Fibroblast of lung (primary cell): ENCODE measurements at regions not wholly inside any gene's neighbourhood (a gene's known extent, or its start where the extent isn't known, plus 50 kb on each side); places are given as distances from the start of the nearest gene placed in this dataset.
A peak's percentile ranks its signal among the peaks of the same experiment; 100 is the strongest.

ENCODE experiments used
- DNase-seq, 2 donors: peaks; one replicate each; pipeline versions ENCODE4 v3.0.0 to v3.0.0-alpha.2; 2010; ENCODE audit warnings: low read depth in 2 of 2
- H2AFZ ChIP-seq: 2 replicates; pipeline ENCODE4 v1.5.1; 2012; ENCODE audit warnings: low read length, control low read depth, inconsistent platforms
- H3K27ac ChIP-seq: 2 replicates; pipeline ENCODE4 v1.5.1; 2011; ENCODE audit warnings: low read length, control low read depth; ENCODE audit not compliant: insufficient read depth
- H3K27me3 ChIP-seq: 2 replicates; pipeline ENCODE4 v1.5.1; 2011; ENCODE audit warnings: mild to moderate bottlenecking, low read length; ENCODE audit not compliant: control insufficient read depth, insufficient read depth
- H3K36me3 ChIP-seq: 2 replicates; pipeline ENCODE4 v1.5.1; 2011; ENCODE audit warnings: low read length; ENCODE audit not compliant: control insufficient read depth, insufficient read depth
- H3K4me1 ChIP-seq: 2 replicates; pipeline ENCODE4 v1.5.1; 2011; ENCODE audit warnings: low read length; ENCODE audit not compliant: control insufficient read depth, insufficient read depth; ENCODE audit errors: extremely low read depth
- H3K4me2 ChIP-seq: 2 replicates; pipeline ENCODE4 v1.5.1; 2011; ENCODE audit warnings: low read length, control low read depth; ENCODE audit not compliant: insufficient read depth; ENCODE audit errors: extremely low read depth
- H3K4me3 ChIP-seq, 4 experiments: fragments of 200-600 bp in 1 of 4; sonication (generic) in 1 of 4; replicated peaks in 1 of 4; 2 replicates each; pipeline ENCODE4 v1.5.1; 2011 to 2016; ENCODE audit warnings: low read length in 4 of 4, low read depth in 3 of 4, mild to moderate bottlenecking in 3 of 4, control low read depth in 2 of 4, inconsistent platforms in 1 of 4, mixed read lengths in 1 of 4; ENCODE audit not compliant: insufficient read depth in 1 of 4; ENCODE audit errors: control extremely low read depth in 1 of 4
- H3K79me2 ChIP-seq: 2 replicates; pipeline ENCODE4 v1.5.1; 2012; ENCODE audit warnings: mild to moderate bottlenecking, low read length, inconsistent platforms; ENCODE audit not compliant: control insufficient read depth, insufficient read depth
- H3K9ac ChIP-seq: 2 replicates; pipeline ENCODE4 v1.5.1; 2011; ENCODE audit warnings: mild to moderate bottlenecking, low read length, control low read depth; ENCODE audit not compliant: insufficient read depth
- H3K9me3 ChIP-seq: 2 replicates; pipeline ENCODE4 v1.5.1; 2012; ENCODE audit warnings: low read depth, low read length; ENCODE audit not compliant: control insufficient read depth, insufficient read depth
- H4K20me1 ChIP-seq: 2 replicates; pipeline ENCODE4 v1.5.1; 2011; ENCODE audit warnings: low read length; ENCODE audit not compliant: control insufficient read depth, insufficient read depth; ENCODE audit errors: extremely low read depth
- EZH2 ChIP-seq: IDR thresholded peaks from 2 replicates; pipeline ENCODE4 v1.5.1; 2012; ENCODE audit warnings: low read length, control low read depth, mild to moderate bottlenecking; ENCODE audit errors: missing control alignments
- TF ChIP-seq, protein P1 (sequence below), 2 donors: IDR thresholded peaks in 1 of 2; conservative IDR thresholded peaks in 1 of 2; 1 replicate in 1 of 2; 2 replicates in 1 of 2; pipeline ENCODE4 v1.5.1; 2011 to 2012; ENCODE audit warnings: low read length in 2 of 2, control low read depth in 1 of 2, inconsistent platforms in 1 of 2, low read depth in 1 of 2, mild to moderate bottlenecking in 1 of 2

DNA sequence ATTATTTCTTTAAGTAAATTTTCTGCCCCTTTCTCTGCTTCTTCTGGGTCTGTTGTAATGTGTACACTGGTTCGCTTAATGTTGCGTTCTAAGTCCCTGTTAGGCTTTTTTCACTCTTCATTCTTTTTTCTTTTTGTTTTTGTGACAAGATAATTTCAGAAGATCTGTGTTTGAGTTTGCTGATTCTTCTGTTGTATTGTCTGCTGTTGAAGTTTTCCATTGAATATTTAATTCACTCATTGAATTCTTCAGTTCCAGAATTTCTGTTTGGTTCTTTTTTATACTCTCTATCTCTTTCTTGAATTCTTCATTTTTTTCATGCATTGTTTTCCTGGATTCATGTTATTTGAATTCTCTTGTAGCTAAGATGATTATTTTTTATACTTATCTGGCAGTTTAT is 66.3 kb upstream of the NUDT6 start:
- H3K4me3 ChIP-seq = no peak overlapping the region
- H3K9me3 ChIP-seq = no peaks in the 10 kb centered on the region
- no peak for TF ChIP-seq EZH2
- TF ChIP-seq, protein P1, sequence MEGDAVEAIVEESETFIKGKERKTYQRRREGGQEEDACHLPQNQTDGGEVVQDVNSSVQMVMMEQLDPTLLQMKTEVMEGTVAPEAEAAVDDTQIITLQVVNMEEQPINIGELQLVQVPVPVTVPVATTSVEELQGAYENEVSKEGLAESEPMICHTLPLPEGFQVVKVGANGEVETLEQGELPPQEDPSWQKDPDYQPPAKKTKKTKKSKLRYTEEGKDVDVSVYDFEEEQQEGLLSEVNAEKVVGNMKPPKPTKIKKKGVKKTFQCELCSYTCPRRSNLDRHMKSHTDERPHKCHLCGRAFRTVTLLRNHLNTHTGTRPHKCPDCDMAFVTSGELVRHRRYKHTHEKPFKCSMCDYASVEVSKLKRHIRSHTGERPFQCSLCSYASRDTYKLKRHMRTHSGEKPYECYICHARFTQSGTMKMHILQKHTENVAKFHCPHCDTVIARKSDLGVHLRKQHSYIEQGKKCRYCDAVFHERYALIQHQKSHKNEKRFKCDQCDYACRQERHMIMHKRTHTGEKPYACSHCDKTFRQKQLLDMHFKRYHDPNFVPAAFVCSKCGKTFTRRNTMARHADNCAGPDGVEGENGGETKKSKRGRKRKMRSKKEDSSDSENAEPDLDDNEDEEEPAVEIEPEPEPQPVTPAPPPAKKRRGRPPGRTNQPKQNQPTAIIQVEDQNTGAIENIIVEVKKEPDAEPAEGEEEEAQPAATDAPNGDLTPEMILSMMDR (conservative IDR thresholded peaks at IDR 0.05 in 1 of 2, IDR thresholded peaks at IDR 0.05 in 1 of 2; ENCODE audit: low read depth in 1 of 2, low read length in 2 of 2) = no peak
- no peaks in the 10 kb centered on the region for H3K4me1 ChIP-seq
- H3K27ac ChIP-seq = no peak overlapping the region
- no peaks in the 10 kb centered on the region for H3K27me3 ChIP-seq
- no peaks in the 10 kb centered on the region for H4K20me1 ChIP-seq
- no peak overlapping the region for H3K9ac ChIP-seq
- DNase-seq = no peak
- H3K79me2 ChIP-seq = no peaks in the 10 kb centered on the region
- H2AFZ ChIP-seq = no peak overlapping the region
- H3K4me2 ChIP-seq = no peak overlapping the region
- H3K36me3 ChIP-seq = no peaks in the 10 kb centered on the region

DNA sequence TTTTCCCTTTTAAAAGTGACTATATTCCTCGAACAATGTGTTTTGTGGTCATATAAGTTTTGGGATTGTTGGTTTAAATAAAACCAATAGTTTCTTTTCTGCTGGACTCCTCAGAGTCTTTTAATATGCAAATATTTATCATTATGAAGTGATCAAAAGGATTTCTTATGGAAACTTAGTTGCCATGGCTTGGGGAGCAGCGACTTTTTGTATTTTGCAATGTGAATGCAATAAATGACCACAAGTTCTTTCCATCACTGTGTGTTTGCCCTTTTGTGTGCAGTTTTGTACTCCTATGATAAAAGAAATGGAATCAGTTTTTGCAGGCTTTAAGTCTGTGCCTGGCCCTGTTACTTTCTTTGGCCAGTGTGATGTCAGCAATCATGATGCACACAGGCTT is 68.5 kb upstream of the NUDT6 start:
- Histone ChIP-seq H3K9me3 (no peaks in the 10 kb centered on the region), H2AFZ (no peak overlapping the region), H3K36me3 (no peaks in the 10 kb centered on the region), H3K27ac (no peak overlapping the region), H3K27me3 (no peaks in the 10 kb centered on the region), H3K9ac (no peak overlapping the region), H3K4me3 (no peak overlapping the region), H3K4me1 (no peaks in the 10 kb centered on the region), H3K79me2 (no peaks in the 10 kb centered on the region), H3K4me2 (no peak overlapping the region), H4K20me1 (no peaks in the 10 kb centered on the region)
- DNase-seq = no peak
- TF ChIP-seq EZH2 = no peak
- TF ChIP-seq, protein P1 (conservative IDR thresholded peaks at IDR 0.05 in 1 of 2, IDR thresholded peaks at IDR 0.05 in 1 of 2; ENCODE audit: low read depth in 1 of 2, low read length in 2 of 2) = no peak

DNA sequence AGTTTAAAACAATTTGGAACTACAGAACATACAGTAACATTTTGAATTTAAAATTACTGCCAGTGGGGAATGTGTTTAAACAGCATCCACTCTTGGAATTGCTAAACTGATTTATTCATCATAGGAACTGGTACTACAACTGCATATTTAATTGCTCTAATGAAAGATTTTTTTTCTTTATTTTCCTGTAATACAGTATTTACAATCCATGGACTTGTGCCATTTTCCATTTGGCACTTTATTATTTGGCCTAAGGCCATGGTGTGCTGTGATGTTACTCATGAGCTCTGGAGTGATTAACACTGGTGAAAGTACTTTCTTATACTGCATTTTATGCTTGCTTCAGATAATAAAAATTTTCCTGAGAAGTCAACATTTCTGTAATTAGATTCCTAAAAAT is 69.7 kb upstream of the NUDT6 start:
- peak; percentile 27 to 28 for DNase-seq
- Histone ChIP-seq H2AFZ (no peak overlapping the region), H3K4me1 (no peaks in the 10 kb centered on the region), H3K36me3 (no peaks in the 10 kb centered on the region), H3K27me3 (no peaks in the 10 kb centered on the region), H3K4me3 (no peak overlapping the region), H3K9me3 (no peaks in the 10 kb centered on the region), H3K9ac (no peak overlapping the region), H3K79me2 (no peaks in the 10 kb centered on the region), H4K20me1 (no peaks in the 10 kb centered on the region), H3K4me2 (no peak overlapping the region), H3K27ac (no peak overlapping the region)
- TF ChIP-seq, protein P1 (conservative IDR thresholded peaks at IDR 0.05 in 1 of 2, IDR thresholded peaks at IDR 0.05 in 1 of 2; ENCODE audit: low read depth in 1 of 2, low read length in 2 of 2) = no peak
- no peak for TF ChIP-seq EZH2
